Stomach (tissue), 8 donors: ENCODE measurements at regions not wholly inside any gene's neighbourhood (a gene's known extent, or its start where the extent isn't known, plus 50 kb on each side); places are given as distances from the start of the nearest gene placed in this dataset.
"Not testable (repeated sequence)": the region's sequence is repeated elsewhere in the genome, so short reads cannot be mapped to it uniquely, and the experiment has no call there.

Experiments used
- DNase-seq, 2 donors: peaks; one replicate each; pipeline versions ENCODE4 v3.0.0 to v3.0.0-alpha.2; 2013 to 2019
- H3K27ac ChIP-seq, 5 donors: fragments of 200-600 bp in 4 of 5; sonication (generic) in 4 of 5; one replicate each; pipeline ENCODE4 v1.5.1; 2013 to 2019; ENCODE audit warnings: mild to moderate bottlenecking in 1 of 5, moderate library complexity in 1 of 5
- H3K27me3 ChIP-seq, 3 donors: fragments of 200-600 bp; sonication (generic); one replicate each; pipeline ENCODE4 v1.5.1; 2017 to 2019; ENCODE audit warnings: mixed run types in 1 of 3
- H3K36me3 ChIP-seq, 4 donors: fragments of 200-600 bp; sonication (generic); 1 replicate in 3 of 4; 2 replicates in 1 of 4; pipeline ENCODE4 v1.5.1; 2016 to 2019
- H3K4me1 ChIP-seq, 4 donors: fragments of 200-600 bp; sonication (generic); one replicate each; pipeline ENCODE4 v1.5.1; 2016 to 2019
- H3K4me3 ChIP-seq, 4 donors: fragments of 200-600 bp; sonication (generic) in 3 of 4; one replicate each; pipeline ENCODE4 v1.5.1; 2016 to 2019; ENCODE audit warnings: mild to moderate bottlenecking in 1 of 4
- H3K9me3 ChIP-seq, 4 donors: fragments of 200-600 bp; sonication (generic); one replicate each; pipeline ENCODE4 v1.5.1; 2016 to 2019
- CTCF ChIP-seq, 7 experiments: fragments of 450-650 bp in 4 of 7; fragments of 200-600 bp in 3 of 7; sonication (generic) in 3 of 7; IDR thresholded peaks; one replicate each; pipeline ENCODE4 v1.5.1; 2016 to 2019; ENCODE audit warnings: antibody characterized with exemption in 7 of 7, control low read depth in 2 of 7, mild to moderate bottlenecking in 1 of 7
- EP300 ChIP-seq: sonication (generic); formaldehyde crosslinking; IDR thresholded peaks from one replicate; pipeline ENCODE4 v1.6.1; 2017; ENCODE audit warnings: antibody characterized with exemption
- POLR2A ChIP-seq, 4 donors: fragments of 450-650 bp; IDR thresholded peaks; one replicate each; pipeline ENCODE4 v1.6.1; 2016; ENCODE audit warnings: antibody characterized with exemption in 4 of 4, control low read depth in 2 of 4, mild to moderate bottlenecking in 1 of 4, moderate library complexity in 1 of 4
- POLR2AphosphoS5 ChIP-seq, 3 donors: sonication (generic); formaldehyde crosslinking; IDR thresholded peaks; one replicate each; pipeline ENCODE4 v1.6.1; 2016; ENCODE audit warnings: antibody characterized with exemption in 3 of 3
- WGBS, 5 donors: extraction: QIAGEN DNeasy Blood & Tissue Kit in 3 of 5; methylation state at CpG; one replicate each; pipeline versions ENCODE4 v1.1.5 to v1.1.7; 2013 to 2018; 5-methylcytosine and 5-hydroxymethylcytosine counted together
- intact Hi-C: fragments of 100-400 bp; cut with DNase I; formaldehyde crosslinking; loops from one replicate; pipeline ENCODE4 v1.15.1; 2023; ENCODE audit warnings: low total_unique reads
- donor health status: healthy with polysubstance abuse.
- donor health status: Bipolar disorder and iron deficiency.
- donor health status: healthy.

GRCh38 chr18:67455890-67456501 lies 60.5 kb downstream of the DSEL start:
- Histone ChIP-seq H3K27me3 (no peaks in the 10 kb centered on the region), H3K4me3 (no peak overlapping the region), H3K4me1 (no peaks in the 10 kb centered on the region), H3K27ac (no peak overlapping the region), H3K9me3 (peaks cover 0 to 3% (median 1%) of the 10 kb centered on the region in 4 donors), H3K36me3 (no peaks in the 10 kb centered on the region)
- TF ChIP-seq POLR2AphosphoS5 (IDR thresholded peaks at IDR 0.05) = no peak
- no peak for TF ChIP-seq EP300
- TF ChIP-seq CTCF (IDR thresholded peaks at IDR 0.05) = no peak
- no peak for TF ChIP-seq POLR2A (IDR thresholded peaks at IDR 0.05)
- DNase-seq = no peak
- 72 to 84% (median 79%) methylated on average over 6 of the region's 6 CpGs for WGBS, 5 donors
- intact Hi-C loops = no loop called here

GRCh38 chr18:67453901-67454300 lies 62.6 kb downstream of the DSEL start:
- DNase-seq = no peak
- Histone ChIP-seq H3K27ac (no peak overlapping the region), H3K9me3 (peaks cover 0 to 20% (median 7%) of the 10 kb centered on the region in 4 donors), H3K4me3 (no peak overlapping the region), H3K36me3 (no peaks in the 10 kb centered on the region), H3K4me1 (no peaks in the 10 kb centered on the region), H3K27me3 (no peaks in the 10 kb centered on the region)
- 10 to 39% (median 17%) methylated on average over 2 of the region's 2 CpGs for WGBS, 5 donors
- intact Hi-C loops = no loop called here
- TF ChIP-seq CTCF (IDR thresholded peaks at IDR 0.05) = no peak
- TF ChIP-seq EP300 = no peak
- TF ChIP-seq POLR2AphosphoS5 (IDR thresholded peaks at IDR 0.05) = no peak
- no peak for TF ChIP-seq POLR2A (IDR thresholded peaks at IDR 0.05)

GRCh38 chr18:67451960-67452359 lies 64.6 kb downstream of the DSEL start:
- 79 to 91% (median 87%) methylated on average over 2 of the region's 2 CpGs for WGBS, 5 donors
- Histone ChIP-seq H3K4me3 (no peak overlapping the region), H3K36me3 (no peaks in the 10 kb centered on the region), H3K27ac (no peak overlapping the region), H3K4me1 (no peaks in the 10 kb centered on the region), H3K27me3 (no peaks in the 10 kb centered on the region), H3K9me3 (peaks cover 0 to 20% (median 7%) of the 10 kb centered on the region in 4 donors)
- no peak for DNase-seq
- TF ChIP-seq CTCF (IDR thresholded peaks at IDR 0.05) = no peak
- TF ChIP-seq EP300 = no peak
- no peak for TF ChIP-seq POLR2A (IDR thresholded peaks at IDR 0.05)
- TF ChIP-seq POLR2AphosphoS5 (IDR thresholded peaks at IDR 0.05) = no peak
- intact Hi-C loops = no loop called here

- H3K4me3 ChIP-seq, intact Hi-C loops, H3K4me1 ChIP-seq, H3K36me3 ChIP-seq, DNase-seq, H3K27me3 ChIP-seq, H3K27ac ChIP-seq: not testable (repeated sequence)
- WGBS, 5 donors = 43 to 55% (median 47%) methylated on average over 5 to 10 of the region's 10 CpGs
- peaks cover 0 to 20% (median 7%) of the 10 kb centered on the region in 4 donors for H3K9me3 ChIP-seq
Observed at GRCh38 chr18:67451101-67451500, 65.4 kb downstream of the DSEL start.

GRCh38 chr18:67433971-67434370 lies 82.5 kb downstream of the DSEL start:
- H3K4me1 ChIP-seq = no peaks in the 10 kb centered on the region
- intact Hi-C loops = no loop called here
- H3K9me3 ChIP-seq = peaks cover 0 to 7% (median 0%) of the 10 kb centered on the region in 4 donors
- 64 to 79% (median 69%) methylated on average over 5 of the region's 5 CpGs for WGBS, 5 donors
- H3K4me3 ChIP-seq = no peak overlapping the region
- H3K27me3 ChIP-seq = no peaks in the 10 kb centered on the region
- no peak for DNase-seq
- no peak overlapping the region for H3K27ac ChIP-seq
- no peaks in the 10 kb centered on the region for H3K36me3 ChIP-seq
- TF ChIP-seq POLR2A (IDR thresholded peaks at IDR 0.05) = no peak
- no peak for TF ChIP-seq CTCF (IDR thresholded peaks at IDR 0.05)
- TF ChIP-seq POLR2AphosphoS5 (IDR thresholded peaks at IDR 0.05) = no peak
- no peak for TF ChIP-seq EP300
